HTR-8/SVneo (cell line): ENCODE measurements at regions not wholly inside any gene's neighbourhood (a gene's known extent, or its start where the extent isn't known, plus 50 kb on each side); places are given as distances from the start of the nearest gene placed in this dataset.

Source experiments
- DNase-seq: peaks from one replicate; pipeline ENCODE4 v3.0.0; 2011; ENCODE audit warnings: low spot score, mixed read lengths; ENCODE audit not compliant: insufficient read length
- FAIRE-seq: peaks from 2 replicates; lab custom pipeline; 2011; peaks lifted over from hg19 to GRCh38; lab: Jason Lieb, UNC

DNA sequence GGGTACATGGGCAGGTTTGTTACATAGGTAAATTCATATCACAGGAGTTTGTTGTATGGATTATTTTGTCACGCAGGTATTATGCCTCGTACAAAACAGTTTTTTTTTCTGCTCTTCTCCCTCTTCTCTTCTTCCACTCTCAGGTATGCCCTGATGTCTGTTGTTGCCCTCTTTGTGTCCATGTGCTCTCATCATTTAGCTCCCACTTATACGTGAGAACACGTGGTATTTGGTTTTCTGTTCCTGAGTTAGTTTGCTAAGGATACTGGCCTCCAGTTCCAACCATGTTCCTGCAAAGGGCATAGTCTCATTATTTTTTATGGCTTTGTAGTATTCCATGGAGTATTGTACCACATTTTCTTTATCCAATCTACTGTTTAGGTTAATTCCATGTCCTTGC lies 65.7 kb downstream of the UNC5CL start:
- no peak for DNase-seq
- FAIRE-seq = no peak

DNA sequence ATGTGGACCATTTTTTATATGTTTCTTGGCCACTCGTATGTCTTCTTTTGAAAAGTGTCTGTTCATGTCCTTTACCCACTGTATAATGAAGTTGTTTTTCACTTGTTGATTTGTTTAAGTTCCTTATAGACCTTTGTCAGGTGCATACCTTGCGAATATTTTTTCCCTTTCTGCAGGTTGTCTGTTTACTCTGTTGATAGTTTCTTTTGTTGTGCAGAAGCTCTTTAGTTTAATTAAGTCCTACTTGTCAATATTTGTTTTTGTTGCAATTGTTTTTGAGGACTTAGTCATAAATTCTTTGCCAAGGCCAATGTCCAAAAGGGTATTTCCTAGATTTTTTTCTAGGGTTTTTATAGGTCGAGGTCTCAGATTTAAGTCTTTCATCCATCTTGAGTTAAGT lies 66.2 kb downstream of the UNC5CL start:
- DNase-seq (no peak), FAIRE-seq (no peak)

DNA sequence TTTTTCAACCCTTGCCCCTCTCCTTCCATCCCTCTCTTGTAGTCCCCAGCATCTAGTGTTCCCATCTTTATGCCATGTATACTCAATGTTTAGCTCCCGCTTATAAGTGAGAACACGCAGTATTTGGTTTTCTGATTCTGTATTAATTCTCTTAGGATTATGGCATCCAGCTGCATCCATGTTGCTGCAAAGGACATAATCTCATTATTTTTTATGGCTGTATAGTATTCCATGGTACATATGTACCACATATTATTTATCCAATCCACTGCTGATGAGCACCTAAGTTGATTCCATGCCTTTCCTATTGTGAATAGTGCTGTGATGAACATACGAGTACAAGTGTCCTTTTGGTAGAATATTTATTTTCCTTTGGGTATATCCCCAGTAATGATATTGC lies 66.8 kb downstream of the UNC5CL start:
- DNase-seq (no peak), FAIRE-seq (no peak)

DNA sequence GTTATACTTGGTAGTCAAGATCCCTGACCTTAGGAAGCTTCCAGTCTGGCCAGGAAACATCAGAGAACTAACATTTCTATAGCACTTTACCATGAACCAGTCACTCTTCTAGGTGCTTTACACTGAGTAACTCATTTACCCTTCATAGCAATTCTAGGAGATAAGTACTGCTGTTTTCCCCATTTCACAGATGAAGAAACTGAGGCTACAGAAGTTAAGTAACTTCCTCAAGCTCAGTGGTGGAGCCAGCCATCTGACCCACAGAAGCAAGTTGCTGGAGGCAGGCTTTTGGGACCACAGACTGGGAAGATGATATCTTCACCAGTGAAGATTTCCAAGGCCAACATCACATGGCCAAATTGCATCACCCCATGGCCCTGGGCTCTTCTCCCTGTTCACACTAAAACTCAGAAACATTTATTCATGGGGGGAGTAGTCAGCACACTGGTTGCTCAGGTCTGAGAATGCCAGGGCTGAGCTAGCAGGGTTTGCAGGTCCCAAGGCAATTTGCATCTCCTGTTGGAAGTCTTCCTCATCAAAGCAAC lies 70.3 kb downstream of the UNC5CL start:
- FAIRE-seq = no peak
- DNase-seq = no peak

DNA sequence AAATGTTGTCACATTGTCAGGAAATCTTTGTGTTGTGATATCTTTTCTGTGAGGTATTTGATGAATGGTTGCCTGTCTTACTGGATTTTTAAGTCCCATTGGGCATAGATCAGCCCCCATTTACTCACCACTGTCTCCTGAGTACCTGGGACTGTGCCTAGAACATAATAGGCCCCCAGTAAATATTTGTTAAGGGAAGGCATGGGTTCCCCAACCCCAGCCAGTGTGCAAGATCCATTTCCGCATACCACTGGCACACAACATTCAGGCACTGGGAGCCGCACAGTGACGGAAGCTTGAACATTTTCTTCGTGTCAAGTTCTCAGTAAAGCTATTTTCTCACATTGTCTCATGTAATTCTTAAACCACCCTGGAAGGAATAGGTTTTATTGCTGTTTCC lies 72.2 kb downstream of the UNC5CL start:
- FAIRE-seq (no peak), DNase-seq (no peak)

DNA sequence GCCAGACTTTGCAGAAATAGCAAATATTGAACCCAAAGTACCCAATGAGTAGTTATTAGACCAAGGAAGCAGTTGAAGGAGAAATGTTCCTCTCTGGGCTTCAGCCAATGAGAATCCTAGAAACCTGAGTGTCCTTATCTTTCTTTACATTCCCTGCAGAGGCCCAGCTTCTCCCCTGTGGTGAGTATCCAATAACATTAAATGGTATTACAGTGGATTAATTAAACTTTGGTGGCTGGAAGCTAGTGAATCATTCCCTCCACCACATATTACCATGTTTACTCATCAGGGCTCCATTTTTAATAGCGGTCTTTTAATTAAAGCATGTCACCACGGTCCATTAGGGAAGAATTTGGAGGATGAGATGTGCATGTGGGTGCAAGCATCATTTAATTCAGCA lies 74.0 kb downstream of the UNC5CL start:
- FAIRE-seq (no peak), DNase-seq (no peak)

DNA sequence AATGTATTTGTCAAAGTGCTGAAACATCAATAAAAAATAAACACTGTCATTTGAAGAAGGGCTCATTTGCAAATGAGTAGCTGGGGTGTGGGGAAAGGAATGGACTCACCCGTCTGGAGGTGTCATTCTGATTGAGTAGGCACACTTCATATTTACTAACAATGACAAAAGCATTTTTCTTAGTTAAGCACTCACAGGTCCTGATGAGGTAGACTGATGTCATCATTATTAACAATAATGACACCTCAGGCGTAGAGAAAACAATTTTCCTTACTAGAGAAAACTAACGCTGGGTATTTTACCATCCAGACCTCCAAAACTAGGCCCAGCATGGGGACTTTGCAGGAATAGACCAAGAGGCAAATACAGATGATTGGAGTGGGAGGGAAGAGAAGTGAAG lies 76.0 kb downstream of the UNC5CL start:
- FAIRE-seq (no peak), DNase-seq (no peak)

DNA sequence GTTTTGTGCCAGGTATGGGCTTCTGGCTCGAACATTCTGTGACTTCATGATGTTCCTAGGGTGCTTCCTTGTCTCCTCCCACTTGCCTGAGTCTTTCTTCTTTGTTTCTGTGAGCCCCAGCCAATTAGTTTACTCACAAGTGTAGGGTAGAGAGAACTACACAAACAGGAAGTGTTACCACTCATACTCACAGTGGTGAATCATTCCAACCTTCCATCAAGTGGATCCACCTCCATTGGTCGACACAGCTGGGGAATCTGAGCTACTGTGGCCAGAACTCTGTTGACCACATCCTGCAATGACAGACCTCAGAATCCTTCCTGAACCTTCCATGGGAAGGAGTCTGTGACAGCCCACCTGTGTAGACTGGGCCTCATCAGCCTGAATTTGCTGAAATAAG lies 76.8 kb downstream of the UNC5CL start:
- DNase-seq (peak; percentile 83), FAIRE-seq (peak; percentile 86)

DNA sequence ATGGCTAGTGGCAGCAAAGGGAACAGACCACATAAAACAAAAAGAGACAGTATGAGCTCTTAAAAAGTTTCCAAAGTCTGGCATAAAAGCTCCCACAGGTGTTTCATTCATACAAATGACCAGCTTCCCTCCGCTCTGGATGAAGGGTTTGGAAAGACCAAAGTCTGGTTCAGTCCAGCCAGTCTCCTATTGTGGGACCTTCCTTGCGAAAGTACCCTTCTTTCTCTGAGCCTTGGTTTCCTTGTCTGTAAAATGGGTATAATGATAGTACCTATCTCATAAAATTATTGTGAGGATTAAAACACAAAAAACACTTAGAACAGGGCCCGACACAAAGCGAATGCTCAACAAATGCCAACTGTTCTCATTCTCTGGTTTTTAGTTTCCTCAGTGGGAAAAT lies 77.2 kb downstream of the UNC5CL start:
- FAIRE-seq (no peak), DNase-seq (no peak)

DNA sequence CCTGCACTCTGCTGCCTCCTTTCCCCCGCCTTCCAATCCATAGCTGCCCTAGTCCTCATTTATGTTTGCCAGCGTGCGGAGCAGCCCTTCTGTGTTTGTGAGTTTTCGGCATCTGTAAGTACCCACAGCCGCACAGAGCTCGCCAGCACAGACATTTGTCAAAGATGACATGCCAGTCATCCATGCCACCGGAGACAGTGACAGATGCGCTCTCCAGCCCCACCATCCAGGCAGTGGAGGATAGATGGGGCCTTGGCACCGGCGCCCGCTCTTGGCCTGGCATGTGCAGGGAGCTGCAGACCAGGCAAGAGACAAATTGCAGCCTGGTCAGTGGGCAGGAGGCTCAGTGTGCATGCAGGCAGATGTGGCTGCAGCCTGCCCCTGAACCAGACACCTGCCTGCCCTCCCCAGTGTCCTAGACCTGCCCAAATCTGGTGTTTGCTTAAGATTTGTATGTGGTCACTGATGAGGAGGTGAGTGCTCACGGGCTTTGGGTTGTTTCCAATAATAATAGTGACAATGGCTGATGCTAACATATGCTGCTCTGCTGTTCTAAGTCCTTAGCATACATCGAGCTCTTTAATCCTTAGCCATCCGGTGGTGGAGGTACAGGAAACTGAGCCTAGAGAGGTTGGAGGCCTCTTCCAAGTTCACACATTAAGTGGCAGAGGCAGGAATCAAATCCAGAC lies 78.1 kb downstream of the UNC5CL start:
- DNase-seq (no peak), FAIRE-seq (no peak)

DNA sequence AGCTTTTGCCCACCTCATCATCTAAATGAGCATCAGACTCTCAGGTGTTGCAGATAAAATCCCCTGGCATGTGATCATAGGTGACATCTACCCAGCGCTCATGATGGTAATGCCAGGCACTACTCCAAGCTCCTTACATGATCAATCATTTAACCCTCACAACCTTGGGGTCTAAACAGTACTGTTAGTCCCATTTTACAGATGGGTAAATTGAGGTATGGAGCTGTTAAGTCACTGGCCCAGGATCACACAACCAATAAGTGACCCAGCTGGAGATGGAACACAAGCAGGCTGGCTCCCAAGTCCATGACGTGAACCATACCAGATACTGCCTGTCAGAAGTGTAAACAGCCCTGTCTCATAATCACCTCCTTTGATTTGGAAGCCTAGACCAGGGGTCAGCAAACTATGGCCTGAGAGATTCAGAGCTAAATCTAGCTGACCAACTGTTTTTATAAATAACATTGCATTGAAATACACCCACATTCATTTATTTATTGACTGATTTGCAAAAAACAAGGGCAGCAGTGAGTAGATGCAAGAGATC lies 79.2 kb downstream of the UNC5CL start:
- DNase-seq (no peak), FAIRE-seq (no peak)

DNA sequence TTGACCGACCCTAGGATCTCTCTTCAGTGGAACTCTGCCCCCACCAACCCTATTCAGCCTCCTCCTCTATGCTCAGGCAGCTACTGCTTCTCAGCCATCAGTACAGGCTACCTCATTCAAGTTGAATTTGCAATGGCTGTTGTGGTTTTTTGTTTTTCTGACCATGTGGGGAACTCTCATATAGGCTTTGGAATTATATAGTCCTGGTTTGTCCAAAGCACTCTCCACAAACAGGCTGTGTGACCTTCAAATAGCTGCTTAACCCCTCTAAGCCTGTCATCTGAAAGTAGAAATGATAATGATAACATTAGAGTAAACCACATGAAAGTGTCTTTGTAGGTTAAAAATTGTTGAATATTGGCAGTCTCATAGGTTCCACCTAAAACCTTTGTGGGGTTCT lies 80.3 kb downstream of the UNC5CL start:
- no peak for DNase-seq
- no peak for FAIRE-seq

DNA sequence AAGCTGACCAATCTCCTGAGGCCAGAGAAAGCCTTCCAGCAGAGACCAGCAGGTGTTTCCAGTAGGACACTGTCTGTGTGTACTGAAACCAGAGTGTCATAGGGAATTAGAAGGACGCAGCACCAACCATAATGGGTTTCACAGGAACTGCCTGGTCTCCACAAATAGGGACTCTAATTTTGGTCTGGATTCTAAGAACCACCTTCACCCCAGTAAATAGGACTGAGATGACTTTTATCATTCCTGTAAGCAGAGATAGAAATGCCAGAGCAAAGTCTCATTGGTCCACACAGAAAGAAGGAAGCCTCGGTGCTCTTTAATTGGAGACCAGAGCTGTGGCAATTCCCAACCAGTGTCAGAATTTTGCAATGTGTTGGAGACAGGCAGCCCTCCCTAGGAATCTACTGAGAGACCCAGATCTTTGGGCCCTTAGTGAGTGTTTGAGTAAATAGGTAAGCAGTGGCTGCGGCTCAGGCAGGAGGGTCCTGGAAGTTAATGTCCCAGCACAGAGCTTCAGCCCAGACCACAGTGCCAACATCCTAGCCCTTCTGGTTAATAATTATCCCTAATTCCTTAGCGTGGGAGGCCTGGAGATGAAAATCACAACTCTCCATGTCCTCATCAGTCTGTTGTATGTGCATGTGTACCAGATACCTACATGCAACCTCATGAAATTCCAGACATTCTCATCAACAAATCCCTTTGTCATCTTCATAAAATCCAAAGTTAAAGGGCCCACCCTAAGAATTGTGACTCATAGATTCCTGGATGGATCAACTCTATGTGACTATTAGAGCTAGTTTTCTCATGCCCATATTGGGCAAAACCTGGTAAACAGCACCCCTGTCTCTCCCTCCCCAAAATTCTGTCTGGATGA lies 81.2 kb downstream of the UNC5CL start:
- DNase-seq (peak; percentile 69), FAIRE-seq (peak; percentile 59)

DNA sequence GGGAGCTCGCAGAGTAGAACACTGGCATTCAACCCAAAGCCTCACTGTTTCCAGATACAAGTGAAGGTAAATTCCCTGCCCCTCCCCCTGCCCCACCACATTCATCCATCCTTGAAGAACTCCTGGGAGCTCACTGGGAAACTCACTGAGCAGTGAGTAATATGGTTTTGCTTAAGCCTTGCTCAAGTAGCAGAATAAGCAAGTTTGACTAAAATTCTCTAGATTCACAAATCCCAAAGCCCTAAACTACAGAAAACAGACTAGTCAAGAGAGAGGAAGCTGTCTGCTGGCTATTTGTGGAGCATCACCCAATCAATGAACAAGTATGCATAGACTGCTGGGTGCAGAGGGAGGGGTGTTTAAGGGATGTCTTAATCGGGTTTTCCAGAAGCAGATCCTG lies 82.1 kb downstream of the UNC5CL start:
- FAIRE-seq (no peak), DNase-seq (no peak)

DNA sequence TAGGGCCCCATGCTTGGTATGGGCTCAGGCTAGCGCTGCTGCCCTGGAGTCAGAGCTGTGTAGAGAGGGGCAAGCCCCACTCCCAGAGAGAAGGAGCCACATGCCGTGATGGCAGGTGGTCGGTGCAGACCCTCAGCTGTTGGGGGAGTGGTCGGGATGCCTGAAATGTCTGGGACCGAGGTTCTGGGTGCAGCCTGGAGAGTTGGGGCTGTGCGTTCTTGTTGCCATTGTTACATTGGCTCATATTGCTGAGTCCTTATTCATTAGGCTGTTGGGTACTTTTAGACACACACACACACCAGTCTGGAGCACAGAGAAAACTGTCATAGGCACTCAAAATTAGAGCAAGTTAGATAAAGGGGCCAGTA lies 83.9 kb downstream of the UNC5CL start:
- DNase-seq (no peak), FAIRE-seq (no peak)

DNA sequence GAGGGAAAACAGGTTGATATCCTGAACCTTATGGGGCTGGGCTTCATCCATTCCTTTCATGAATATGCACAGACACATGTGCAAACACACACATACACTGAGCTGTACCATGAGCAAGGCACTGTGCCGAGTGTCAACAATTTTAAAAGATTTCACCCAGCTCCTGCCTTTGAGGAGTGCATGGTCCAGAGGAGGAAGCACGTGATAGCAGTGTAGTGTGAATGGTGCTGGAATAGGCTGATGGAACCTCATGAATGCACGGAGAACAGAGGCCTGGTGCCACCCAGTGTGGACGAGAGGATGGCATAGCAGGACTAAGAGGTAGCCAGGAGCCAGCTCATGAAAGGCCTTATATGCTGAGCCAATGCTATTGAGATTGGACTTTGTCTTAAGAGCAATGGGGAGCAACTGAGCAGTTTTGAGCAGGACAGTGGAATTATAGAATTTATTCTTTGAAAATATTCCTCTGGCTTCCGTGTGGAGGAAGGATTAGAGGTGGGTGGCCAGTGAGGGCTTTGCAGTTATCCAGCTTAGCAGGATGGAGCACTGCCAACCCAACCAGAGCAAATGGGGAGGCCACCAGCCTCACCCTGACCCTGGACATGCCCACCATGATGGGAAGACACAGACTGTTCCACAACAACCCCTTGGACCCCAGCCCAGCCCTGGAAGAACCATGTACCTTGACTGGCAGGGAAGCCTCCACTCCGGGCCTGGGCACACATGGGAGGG lies 84.4 kb downstream of the UNC5CL start:
- no peak for DNase-seq
- no peak for FAIRE-seq

DNA sequence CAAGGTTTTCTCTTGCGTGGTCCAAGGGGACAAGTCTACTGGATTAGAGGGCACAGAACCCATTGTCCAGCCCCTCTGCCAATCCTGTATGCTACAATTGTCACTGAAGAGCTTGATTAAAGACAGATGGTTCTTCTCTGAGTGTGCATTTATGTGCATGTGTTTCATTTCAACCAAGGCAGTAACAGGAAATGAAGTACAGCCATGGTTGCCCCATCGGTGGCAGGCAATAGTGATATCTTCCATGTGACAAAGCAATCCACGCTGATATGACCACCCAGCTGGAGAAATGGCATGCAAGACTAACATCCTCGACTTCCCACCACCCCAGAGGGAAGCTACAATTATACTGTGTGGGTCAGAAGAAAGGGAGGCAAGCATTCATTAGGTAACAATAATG lies 85.5 kb downstream of the UNC5CL start:
- FAIRE-seq = no peak
- no peak for DNase-seq

DNA sequence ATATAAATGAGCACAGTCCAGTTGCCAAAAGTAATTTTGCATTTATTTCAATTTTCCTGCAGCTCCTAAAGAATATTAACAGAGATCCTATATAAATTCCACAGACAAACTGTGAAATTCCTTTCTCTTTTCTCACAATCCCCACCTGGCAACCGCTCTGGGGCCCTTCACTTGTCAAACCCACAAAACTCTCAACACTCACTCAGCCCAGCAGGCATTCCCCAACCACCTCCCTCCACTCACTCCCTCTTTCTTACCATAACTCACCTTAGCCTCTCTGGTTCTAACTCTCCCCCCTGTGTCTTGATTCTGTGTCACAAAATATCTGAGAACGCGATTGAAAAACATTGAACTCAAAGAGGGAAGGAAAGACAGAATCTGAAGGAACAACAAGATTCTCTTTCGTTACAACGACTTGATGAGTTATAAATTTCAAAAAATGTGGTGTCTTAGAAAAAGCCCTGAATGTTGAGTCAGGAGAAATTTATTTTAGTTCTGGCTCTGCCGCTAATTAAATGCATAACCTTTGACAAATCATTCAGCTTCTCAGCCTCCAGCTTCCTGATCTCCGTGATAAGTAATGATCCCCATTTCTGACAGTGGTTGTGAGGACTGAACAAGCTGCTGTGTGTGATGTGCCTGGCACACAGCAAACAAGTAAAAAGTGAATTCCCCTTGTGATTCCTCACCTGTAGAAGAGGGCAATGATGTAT lies 87.9 kb downstream of the UNC5CL start:
- FAIRE-seq = peak; percentile 65
- peak; percentile 55 for DNase-seq

DNA sequence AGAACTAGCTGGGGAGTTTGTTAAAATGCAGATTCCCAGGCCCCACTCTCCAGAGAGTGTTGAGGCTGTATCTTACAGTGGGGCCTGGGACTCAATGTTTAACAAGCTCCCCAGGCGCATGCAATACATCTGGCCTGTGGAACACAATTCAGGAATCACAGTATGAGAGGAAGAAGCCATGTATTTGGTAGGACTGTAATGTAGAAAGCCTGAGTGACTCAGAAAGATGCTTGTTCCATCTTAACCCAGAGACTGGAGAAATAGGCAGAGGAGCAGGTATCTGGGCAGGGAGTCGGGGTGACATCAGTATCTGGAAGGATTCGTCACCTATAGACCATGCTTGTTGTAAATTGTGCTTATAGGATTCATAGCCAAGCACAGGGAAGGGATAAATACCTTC lies 90.5 kb downstream of the UNC5CL start:
- DNase-seq = no peak
- peak; percentile 4 for FAIRE-seq
